ENCODE measurements at regions not wholly inside any gene's neighbourhood (a gene's known extent, or its start where the extent isn't known, plus 50 kb on each side); places are given as distances from the start of the nearest gene placed in this dataset.
A peak's percentile ranks its signal among the peaks of the same experiment; 100 is the strongest.

GRCh38 chr14:26395726-26396125, 202.1 kb downstream of the NOVA1 start:
- DNase-seq, result no peak

GRCh38 chr14:26394150-26394810, 203.6 kb downstream of the NOVA1 start:
- peak; percentile 94 for DNase-seq

- no peak for DNase-seq
Observed at GRCh38 chr14:26392498-26392897, 205.3 kb downstream of the NOVA1 start.

- no peak for DNase-seq
Observed at GRCh38 chr14:26389646-26390508, 208.0 kb downstream of the NOVA1 start.

- no peak for DNase-seq
Observed at GRCh38 chr14:26385310-26385709, 212.5 kb downstream of the NOVA1 start.

- DNase-seq, result no peak
Observed at GRCh38 chr14:26382901-26383685, 214.7 kb downstream of the NOVA1 start.

- no peak for DNase-seq
Observed at GRCh38 chr14:26381405-26381804, 216.4 kb downstream of the NOVA1 start.

GRCh38 chr14:26380637-26381036, 217.2 kb downstream of the NOVA1 start:
- no peak for DNase-seq

GRCh38 chr14:26379951-26380350, 217.9 kb downstream of the NOVA1 start:
- DNase-seq, result no peak

- no peak for DNase-seq
Observed at GRCh38 chr14:26377150-26377549, 220.7 kb downstream of the NOVA1 start.

GRCh38 chr14:26370115-26370514, 227.7 kb downstream of the NOVA1 start:
- peak; percentile 14 for DNase-seq

- no peak for DNase-seq
Observed at GRCh38 chr14:26363689-26364088, 234.1 kb downstream of the NOVA1 start.

- no peak for DNase-seq
Observed at GRCh38 chr14:26344596-26344995, 253.2 kb downstream of the NOVA1 start.

- peak; percentile 26 for DNase-seq
Observed at GRCh38 chr14:26339381-26339780, 258.5 kb downstream of the NOVA1 start.

- DNase-seq, result no peak
Observed at GRCh38 chr14:26338231-26338630, 259.6 kb downstream of the NOVA1 start.

GRCh38 chr14:26334288-26334687, 263.5 kb downstream of the NOVA1 start:
- no peak for DNase-seq

- no peak for DNase-seq
Observed at GRCh38 chr14:26332966-26333365, 264.9 kb downstream of the NOVA1 start.

- no peak for DNase-seq
Observed at GRCh38 chr14:26330982-26331381, 266.9 kb downstream of the NOVA1 start.

GRCh38 chr14:26328791-26329190, 269.0 kb downstream of the NOVA1 start:
- DNase-seq, result no peak

- peak; percentile 22 for DNase-seq
Observed at GRCh38 chr14:26323869-26324268, 274.0 kb downstream of the NOVA1 start.

- DNase-seq, result no peak
Observed at GRCh38 chr14:26320886-26321285, 276.9 kb downstream of the NOVA1 start.

GRCh38 chr14:26319139-26319864, 278.5 kb downstream of the NOVA1 start:
- DNase-seq, result peak; percentile 20

GRCh38 chr14:26304056-26304455, 293.8 kb downstream of the NOVA1 start:
- no peak for DNase-seq

Measured in NCI-H69 (cell line).